ENCODE measurements at regions not wholly inside any gene's neighbourhood (a gene's known extent, or its start where the extent isn't known, plus 50 kb on each side); places are given as distances from the start of the nearest gene placed in this dataset.
"Not testable (repeated sequence)": the region's sequence is repeated elsewhere in the genome, so short reads cannot be mapped to it uniquely, and the experiment has no call there.

DNA sequence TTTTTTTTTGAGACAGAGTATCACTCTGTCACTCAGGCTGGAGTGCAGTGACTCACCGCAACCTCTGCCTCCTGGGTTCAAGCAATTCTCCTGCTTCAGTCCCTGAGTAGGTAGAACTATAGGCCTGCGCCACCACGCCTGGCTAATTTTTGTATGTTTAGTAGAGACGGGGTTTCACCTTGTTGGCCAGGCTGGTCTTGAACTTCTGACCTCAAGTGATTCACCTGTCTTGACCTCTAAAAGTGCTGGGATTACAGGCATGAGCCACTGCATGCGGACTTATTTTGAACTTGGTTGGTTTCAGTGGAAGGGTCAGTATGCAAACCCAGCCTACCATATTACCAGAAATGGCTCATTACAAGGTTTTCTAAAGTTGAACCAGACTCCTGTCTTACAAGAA, 61.6 kb upstream of the GBA3 start:
- intact Hi-C loops (cut with DNase I; ENCODE audit: low total_unique reads); H3K27me3 ChIP-seq; H3K4me3 ChIP-seq; H3K4me1 ChIP-seq; DNase-seq; H3K27ac ChIP-seq; H3K9me3 ChIP-seq; H3K36me3 ChIP-seq: not testable (repeated sequence)

DNA sequence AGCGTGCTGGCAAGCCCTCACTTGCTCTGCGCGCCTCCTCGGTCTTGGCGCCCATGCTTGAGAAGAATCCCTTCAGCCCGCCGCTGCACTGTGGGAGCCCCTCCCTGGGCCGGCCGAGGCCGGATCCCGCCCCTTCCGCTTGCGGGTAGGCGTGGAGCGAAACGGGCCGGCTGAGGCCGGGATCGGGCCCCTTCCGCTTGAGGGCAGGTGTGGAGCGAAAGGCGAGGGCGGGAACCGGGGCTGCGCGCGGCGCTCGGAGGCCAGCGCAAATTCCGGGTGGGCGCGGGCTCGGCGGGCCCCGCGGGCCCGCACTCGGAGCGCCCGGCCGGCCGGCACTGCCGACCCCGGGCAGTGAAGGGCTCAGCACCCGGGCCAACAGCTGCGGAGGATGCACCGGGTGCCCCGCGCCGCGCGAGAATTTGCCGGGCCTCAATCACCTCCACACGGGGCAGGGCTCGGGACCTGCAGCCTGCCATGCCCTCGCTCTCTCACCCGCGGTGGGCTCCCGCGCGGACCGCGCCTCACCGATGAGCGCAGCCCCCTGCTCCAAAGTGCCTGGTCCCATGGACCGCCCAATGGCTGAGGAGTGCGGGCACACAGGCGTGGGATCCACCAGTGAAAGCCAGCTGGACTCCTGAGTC, 58.1 kb upstream of the GBA3 start:
- H3K27me3 ChIP-seq = no peaks in the 10 kb centered on the region
- H3K36me3 ChIP-seq = no peaks in the 10 kb centered on the region
- no peaks in the 10 kb centered on the region for H3K4me1 ChIP-seq
- no peaks in the 10 kb centered on the region for H3K9me3 ChIP-seq
- no peak overlapping the region for H3K27ac ChIP-seq
- TF ChIP-seq, protein P1, sequence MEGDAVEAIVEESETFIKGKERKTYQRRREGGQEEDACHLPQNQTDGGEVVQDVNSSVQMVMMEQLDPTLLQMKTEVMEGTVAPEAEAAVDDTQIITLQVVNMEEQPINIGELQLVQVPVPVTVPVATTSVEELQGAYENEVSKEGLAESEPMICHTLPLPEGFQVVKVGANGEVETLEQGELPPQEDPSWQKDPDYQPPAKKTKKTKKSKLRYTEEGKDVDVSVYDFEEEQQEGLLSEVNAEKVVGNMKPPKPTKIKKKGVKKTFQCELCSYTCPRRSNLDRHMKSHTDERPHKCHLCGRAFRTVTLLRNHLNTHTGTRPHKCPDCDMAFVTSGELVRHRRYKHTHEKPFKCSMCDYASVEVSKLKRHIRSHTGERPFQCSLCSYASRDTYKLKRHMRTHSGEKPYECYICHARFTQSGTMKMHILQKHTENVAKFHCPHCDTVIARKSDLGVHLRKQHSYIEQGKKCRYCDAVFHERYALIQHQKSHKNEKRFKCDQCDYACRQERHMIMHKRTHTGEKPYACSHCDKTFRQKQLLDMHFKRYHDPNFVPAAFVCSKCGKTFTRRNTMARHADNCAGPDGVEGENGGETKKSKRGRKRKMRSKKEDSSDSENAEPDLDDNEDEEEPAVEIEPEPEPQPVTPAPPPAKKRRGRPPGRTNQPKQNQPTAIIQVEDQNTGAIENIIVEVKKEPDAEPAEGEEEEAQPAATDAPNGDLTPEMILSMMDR (IDR thresholded peaks at IDR 0.05) = no peak
- intact Hi-C loops (cut with DNase I; ENCODE audit: low total_unique reads) = no loop called here
- no peak for DNase-seq
- no peak overlapping the region for H3K4me3 ChIP-seq

DNA sequence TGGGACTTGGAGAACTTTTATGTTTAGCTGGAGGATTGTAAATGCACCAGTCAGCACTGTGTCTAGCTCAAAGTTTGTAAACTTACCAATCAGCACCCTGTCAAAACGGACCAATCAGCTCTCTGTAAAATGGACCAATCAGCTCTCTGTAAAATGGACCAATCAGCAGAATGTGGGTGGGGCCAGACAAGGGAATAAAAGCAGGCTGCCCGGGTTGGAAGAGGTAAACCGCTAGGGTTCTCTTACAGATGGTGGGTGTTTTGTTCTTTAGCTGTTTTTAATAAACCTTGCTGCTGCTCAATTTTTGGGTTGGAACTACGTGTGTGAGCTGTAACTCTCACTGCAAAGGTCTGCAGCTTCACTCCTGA, 57.6 kb upstream of the GBA3 start:
- H3K9me3 ChIP-seq; intact Hi-C loops (cut with DNase I; ENCODE audit: low total_unique reads); H3K27me3 ChIP-seq; H3K27ac ChIP-seq; H3K4me3 ChIP-seq; H3K36me3 ChIP-seq; H3K4me1 ChIP-seq; DNase-seq: not testable (repeated sequence)

- TF ChIP-seq, protein P1 (IDR thresholded peaks at IDR 0.05) = no peak
- Histone ChIP-seq H3K4me1 (no peaks in the 10 kb centered on the region), H3K27ac (no peak overlapping the region), H3K9me3 (peaks cover 0 to 9% (median 7%) of the 10 kb centered on the region in 3 donors), H3K36me3 (no peaks in the 10 kb centered on the region), H3K27me3 (no peaks in the 10 kb centered on the region), H3K4me3 (no peak overlapping the region)
- no peak for DNase-seq
- intact Hi-C loops (cut with DNase I; ENCODE audit: low total_unique reads) = no loop called here
Observed at GRCh38 chr4:22635692-22636091, 57.0 kb upstream of the GBA3 start.

GRCh38 chr4:22637306-22637705, 55.4 kb upstream of the GBA3 start:
- Histone ChIP-seq H3K9me3 (peaks cover 0 to 11% (median 7%) of the 10 kb centered on the region in 3 donors), H3K27ac (no peak overlapping the region), H3K36me3 (no peaks in the 10 kb centered on the region), H3K4me3 (no peak overlapping the region), H3K27me3 (no peaks in the 10 kb centered on the region), H3K4me1 (no peaks in the 10 kb centered on the region)
- TF ChIP-seq, protein P1 (IDR thresholded peaks at IDR 0.05) = no peak
- no peak for DNase-seq
- intact Hi-C loops (cut with DNase I; ENCODE audit: low total_unique reads) = no loop called here

Measured in tibial artery (tissue), 4 donors.